H9 (cell line): ENCODE measurements at regions not wholly inside any gene's neighbourhood (a gene's known extent, or its start where the extent isn't known, plus 50 kb on each side); places are given as distances from the start of the nearest gene placed in this dataset.

ENCODE experiments used
- DNase-seq: peaks from one replicate; pipeline ENCODE4 v3.0.0-alpha.2; 2017
- H2AFZ ChIP-seq: one replicate; pipeline ENCODE4 v1.6.1; 2013; ENCODE audit warnings: mild to moderate bottlenecking, low read length, control low read depth, moderate library complexity
- H2AK5ac ChIP-seq: 2 replicates; pipeline ENCODE4 v1.6.1; 2013; ENCODE audit warnings: low read length, control low read depth, mixed read lengths; ENCODE audit not compliant: insufficient read length
- H2BK120ac ChIP-seq: one replicate; pipeline ENCODE4 v1.6.1; 2013; ENCODE audit warnings: low read depth, mild to moderate bottlenecking, low read length, control low read depth, inconsistent platforms; ENCODE audit not compliant: poor library complexity, severe bottlenecking
- H2BK12ac ChIP-seq: 2 replicates; pipeline ENCODE4 v1.6.1; 2013; ENCODE audit warnings: low read length, control low read depth, mixed read lengths, low read depth; ENCODE audit not compliant: insufficient read length
- H2BK15ac ChIP-seq: 2 replicates; pipeline ENCODE4 v1.6.1; 2013; ENCODE audit warnings: low read depth, low read length, control low read depth
- H2BK20ac ChIP-seq: one replicate; pipeline ENCODE4 v1.6.1; 2013; ENCODE audit warnings: low read depth, mild to moderate bottlenecking, low read length, control low read depth, inconsistent platforms; ENCODE audit not compliant: poor library complexity, severe bottlenecking
- H2BK5ac ChIP-seq: 2 replicates; pipeline ENCODE4 v1.6.1; 2013; ENCODE audit warnings: low read length, control low read depth, mixed read lengths; ENCODE audit not compliant: insufficient read length
- H3K14ac ChIP-seq: 2 replicates; pipeline ENCODE4 v1.6.1; 2013; ENCODE audit warnings: low read length, control low read depth; ENCODE audit not compliant: insufficient read depth
- H3K18ac ChIP-seq: 2 replicates; pipeline ENCODE4 v1.6.1; 2013; ENCODE audit warnings: low read depth, mild to moderate bottlenecking, mixed read lengths, low read length, control low read depth; ENCODE audit not compliant: insufficient read length
- H3K23ac ChIP-seq: 2 replicates; pipeline ENCODE4 v1.6.1; 2013; ENCODE audit warnings: low read length, control low read depth, mixed read lengths, low read depth; ENCODE audit not compliant: insufficient read length
- H3K23me2 ChIP-seq: 2 replicates; pipeline ENCODE4 v1.6.1; 2013; ENCODE audit warnings: low read depth, mild to moderate bottlenecking, mixed read lengths, low read length, control low read depth; ENCODE audit not compliant: insufficient read length, poor library complexity, severe bottlenecking
- H3K27ac ChIP-seq: 2 replicates; pipeline ENCODE4 v1.5.1; 2013; ENCODE audit warnings: low read length, control low read depth, mixed read lengths, low read depth; ENCODE audit not compliant: insufficient read length
- H3K27me3 ChIP-seq: 2 replicates; pipeline ENCODE4 v1.6.1; 2013; ENCODE audit warnings: low read length, control low read depth, inconsistent platforms; ENCODE audit not compliant: insufficient read depth
- H3K4ac ChIP-seq: 2 replicates; pipeline ENCODE4 v1.6.1; 2013; ENCODE audit warnings: low read depth, mild to moderate bottlenecking, control low read depth, inconsistent platforms, low read length, moderate library complexity
- H3K4me1 ChIP-seq: 2 replicates; pipeline ENCODE4 v1.6.1; 2013; ENCODE audit warnings: low read length, control low read depth, inconsistent platforms; ENCODE audit not compliant: insufficient read depth
- H3K4me2 ChIP-seq: 2 replicates; pipeline ENCODE4 v1.6.1; 2013; ENCODE audit warnings: low read length, control low read depth, mixed read lengths; ENCODE audit not compliant: insufficient read length, insufficient read depth
- H3K56ac ChIP-seq: 2 replicates; pipeline ENCODE4 v1.6.1; 2013; ENCODE audit warnings: low read depth, mild to moderate bottlenecking, mixed read lengths, low read length, control low read depth; ENCODE audit not compliant: insufficient read length
- H3K79me1 ChIP-seq: 2 replicates; pipeline ENCODE4 v1.6.1; 2013; ENCODE audit warnings: low read depth, mild to moderate bottlenecking, moderate library complexity, low read length, control low read depth, inconsistent platforms; ENCODE audit not compliant: insufficient read depth, poor library complexity, severe bottlenecking
- H3K79me2 ChIP-seq: 2 replicates; pipeline ENCODE4 v1.6.1; 2013; ENCODE audit warnings: low read length, control low read depth, inconsistent platforms; ENCODE audit not compliant: insufficient read depth
- H3K9ac ChIP-seq: 2 replicates; pipeline ENCODE4 v1.6.1; 2013; ENCODE audit warnings: low read length, control low read depth, mixed read lengths; ENCODE audit not compliant: insufficient read length; ENCODE audit errors: extremely low read depth
- H3K9me3 ChIP-seq: one replicate; pipeline ENCODE4 v1.6.1; 2013; ENCODE audit warnings: low read depth, low read length, inconsistent platforms; ENCODE audit not compliant: control insufficient read depth
- H3T11ph ChIP-seq: one replicate; pipeline ENCODE4 v1.6.1; 2013; ENCODE audit warnings: mild to moderate bottlenecking, low read length, control low read depth, inconsistent platforms
- H4K20me1 ChIP-seq: one replicate; pipeline ENCODE4 v1.6.1; 2013; ENCODE audit not compliant: control insufficient read depth, insufficient read length, insufficient read depth
- H4K5ac ChIP-seq: 2 replicates; pipeline ENCODE4 v1.6.1; 2013; ENCODE audit warnings: low read depth, mild to moderate bottlenecking, mixed read lengths, low read length, control low read depth; ENCODE audit not compliant: insufficient read length
- H4K8ac ChIP-seq: replicated peaks from 2 replicates; pipeline ENCODE4 v1.6.1; 2013; ENCODE audit warnings: low read length, control low read depth, mixed read lengths, low read depth; ENCODE audit not compliant: insufficient read length
- H4K91ac ChIP-seq: 2 replicates; pipeline ENCODE4 v1.6.1; 2013; ENCODE audit warnings: low read depth, mild to moderate bottlenecking, moderate library complexity, mixed read lengths, low read length, control low read depth; ENCODE audit not compliant: insufficient read length
- H3K27ac Mint-ChIP-seq, 3 experiments: 2 replicates in 2 of 3; 3 replicates in 1 of 3; pipeline ENCODE4 v1.8.0; 2020 to 2021; ENCODE audit warnings: mixed read lengths in 3 of 3, mild to moderate bottlenecking in 1 of 3, moderate library complexity in 1 of 3
- H3K27me3 Mint-ChIP-seq: 2 replicates; pipeline ENCODE4 v1.8.0; 2021; ENCODE audit warnings: low read depth, mild to moderate bottlenecking, moderate library complexity, mixed read lengths
- H3K36me3 Mint-ChIP-seq, 3 experiments: 2 replicates in 2 of 3; 3 replicates in 1 of 3; pipeline ENCODE4 v1.8.0; 2020 to 2021; ENCODE audit warnings: low read depth in 3 of 3, mixed read lengths in 3 of 3; ENCODE audit not compliant: insufficient read depth in 1 of 3
- H3K4me1 Mint-ChIP-seq, 2 experiments: 2 replicates each; pipeline ENCODE4 v1.8.0; 2020; ENCODE audit warnings: mixed read lengths in 2 of 2
- H3K4me3 Mint-ChIP-seq, 2 experiments: 2 replicates in 1 of 2; 3 replicates in 1 of 2; pipeline ENCODE4 v1.8.0; 2020 to 2021; ENCODE audit warnings: mild to moderate bottlenecking in 2 of 2, mixed read lengths in 2 of 2, moderate library complexity in 1 of 2
- H3K9me3 Mint-ChIP-seq, 2 experiments: 2 replicates in 1 of 2; 3 replicates in 1 of 2; pipeline ENCODE4 v1.8.0; 2020; ENCODE audit warnings: mild to moderate bottlenecking in 2 of 2, mixed read lengths in 2 of 2, moderate library complexity in 1 of 2
- CTCF ChIP-seq: fragments of 200-600 bp; sonication (generic); conservative IDR thresholded peaks from 3 replicates; pipeline ENCODE4 v1.8.0; 2021; ENCODE audit warnings: antibody characterized with exemption, mild to moderate bottlenecking
- WGBS: extraction: QIAGEN DNeasy Blood & Tissue Kit; methylation state at CpG from one replicate; pipeline ENCODE4 v1.1.7; 2013; ENCODE audit warnings: missing lambda C conversion rate, low lambda C conversion rate, mixed read lengths; ENCODE audit not compliant: insufficient read length; ENCODE audit errors: extremely low coverage; 5-methylcytosine and 5-hydroxymethylcytosine counted together

- no peaks in the 10 kb centered on the region for H3K27me3 ChIP-seq
- TF ChIP-seq CTCF = no peak
- no peak overlapping the region for H2AFZ ChIP-seq
- no peak overlapping the region for H3K56ac ChIP-seq
- no peak overlapping the region for H2AK5ac ChIP-seq
- H4K20me1 ChIP-seq = no peaks in the 10 kb centered on the region
- no peak overlapping the region for H3K27ac ChIP-seq
- H2BK20ac ChIP-seq = no peak overlapping the region
- H3K4me1 Mint-ChIP-seq = peaks cover 0 to 4% of the 10 kb centered on the region in 2 experiments; a peak in 3 of 4 replicates
- H3K4me1 ChIP-seq = no peaks in the 10 kb centered on the region
- no peaks in the 10 kb centered on the region for H3K79me1 ChIP-seq
- H3K9me3 ChIP-seq = no peaks in the 10 kb centered on the region
- H3K4me2 ChIP-seq = no peak overlapping the region
- no peak overlapping the region for H3K23ac ChIP-seq
- no peak overlapping the region for H4K91ac ChIP-seq
- H3K27ac Mint-ChIP-seq = no peak overlapping the region
- no CpG with 5 or more reads among the region's 2 CpGs for WGBS
- no peak overlapping the region for H4K8ac ChIP-seq
- no peak overlapping the region for H3K9ac ChIP-seq
- DNase-seq = no peak
- no peak overlapping the region for H3K14ac ChIP-seq
- no peak overlapping the region for H2BK15ac ChIP-seq
- H2BK120ac ChIP-seq = no peak overlapping the region
- no peak overlapping the region for H3T11ph ChIP-seq
- no peaks in the 10 kb centered on the region for H3K23me2 ChIP-seq
- H4K5ac ChIP-seq = no peak overlapping the region
- no peak overlapping the region for H3K4ac ChIP-seq
- H3K27me3 Mint-ChIP-seq = peaks cover 4% of the 10 kb centered on the region
- no peak overlapping the region for H3K4me3 Mint-ChIP-seq
- no peaks in the 10 kb centered on the region; a peak in 1 of 7 replicates for H3K36me3 Mint-ChIP-seq
- no peaks in the 10 kb centered on the region for H3K9me3 Mint-ChIP-seq
- no peak overlapping the region for H2BK12ac ChIP-seq
- no peak overlapping the region for H2BK5ac ChIP-seq
- no peaks in the 10 kb centered on the region for H3K79me2 ChIP-seq
- no peak overlapping the region for H3K18ac ChIP-seq
Measured at GRCh38 chr7:27459731-27460053, 203.0 kb downstream of the HIBADH start.
